ENCODE measurements at regions not wholly inside any gene's neighbourhood (a gene's known extent, or its start where the extent isn't known, plus 50 kb on each side); places are given as distances from the start of the nearest gene placed in this dataset.
A peak's percentile ranks its signal among the peaks of the same experiment; 100 is the strongest.

DNA sequence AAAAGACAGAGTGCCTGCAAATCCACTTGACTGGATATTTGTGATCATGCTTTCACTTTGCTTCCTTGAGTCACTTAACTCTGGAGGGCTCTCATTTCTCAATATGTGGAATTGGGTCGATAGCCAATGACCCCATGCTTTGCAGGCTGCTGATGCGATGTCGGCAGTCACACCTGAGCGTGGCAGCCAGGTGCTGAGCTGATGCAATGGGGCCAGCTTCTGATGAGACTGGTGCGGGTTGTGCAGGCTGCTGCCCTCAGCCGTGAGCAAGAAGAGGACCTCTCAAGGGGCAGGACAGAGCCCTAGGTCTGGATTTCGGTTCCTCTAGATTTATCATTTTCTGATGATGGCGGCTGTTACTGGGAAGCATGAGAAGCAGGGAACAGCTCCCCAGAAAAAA is 334.1 kb downstream of the TEX29 start:
- H3K27me3 ChIP-seq: no peaks in the 10 kb centered on the region
- H3K4me1 ChIP-seq: no peaks in the 10 kb centered on the region
- DNase-seq (ENCODE audit: low spot score): no peak
- H3K27ac ChIP-seq: no peak overlapping the region
- H3K4me3 ChIP-seq: no peak overlapping the region
- no peaks in the 10 kb centered on the region for H3K9me3 ChIP-seq
- no peak for TF ChIP-seq CTCF (IDR thresholded peaks at IDR 0.05)
- H3K36me3 ChIP-seq: no peaks in the 10 kb centered on the region

GRCh38 chr13:111656439-111656838 is 336.0 kb downstream of the TEX29 start:
- DNase-seq (ENCODE audit: low spot score): no peak
- Histone ChIP-seq H3K36me3 (no peaks in the 10 kb centered on the region), H3K4me3 (no peak overlapping the region), H3K27ac (no peak overlapping the region), H3K9me3 (no peaks in the 10 kb centered on the region), H3K4me1 (no peaks in the 10 kb centered on the region), H3K27me3 (no peaks in the 10 kb centered on the region)
- no peak for TF ChIP-seq CTCF (IDR thresholded peaks at IDR 0.05)

- H3K9me3 ChIP-seq: no peaks in the 10 kb centered on the region
- no peaks in the 10 kb centered on the region for H3K27me3 ChIP-seq
Observed at GRCh38 chr13:111657013-111657412, 336.6 kb downstream of the TEX29 start.

DNA sequence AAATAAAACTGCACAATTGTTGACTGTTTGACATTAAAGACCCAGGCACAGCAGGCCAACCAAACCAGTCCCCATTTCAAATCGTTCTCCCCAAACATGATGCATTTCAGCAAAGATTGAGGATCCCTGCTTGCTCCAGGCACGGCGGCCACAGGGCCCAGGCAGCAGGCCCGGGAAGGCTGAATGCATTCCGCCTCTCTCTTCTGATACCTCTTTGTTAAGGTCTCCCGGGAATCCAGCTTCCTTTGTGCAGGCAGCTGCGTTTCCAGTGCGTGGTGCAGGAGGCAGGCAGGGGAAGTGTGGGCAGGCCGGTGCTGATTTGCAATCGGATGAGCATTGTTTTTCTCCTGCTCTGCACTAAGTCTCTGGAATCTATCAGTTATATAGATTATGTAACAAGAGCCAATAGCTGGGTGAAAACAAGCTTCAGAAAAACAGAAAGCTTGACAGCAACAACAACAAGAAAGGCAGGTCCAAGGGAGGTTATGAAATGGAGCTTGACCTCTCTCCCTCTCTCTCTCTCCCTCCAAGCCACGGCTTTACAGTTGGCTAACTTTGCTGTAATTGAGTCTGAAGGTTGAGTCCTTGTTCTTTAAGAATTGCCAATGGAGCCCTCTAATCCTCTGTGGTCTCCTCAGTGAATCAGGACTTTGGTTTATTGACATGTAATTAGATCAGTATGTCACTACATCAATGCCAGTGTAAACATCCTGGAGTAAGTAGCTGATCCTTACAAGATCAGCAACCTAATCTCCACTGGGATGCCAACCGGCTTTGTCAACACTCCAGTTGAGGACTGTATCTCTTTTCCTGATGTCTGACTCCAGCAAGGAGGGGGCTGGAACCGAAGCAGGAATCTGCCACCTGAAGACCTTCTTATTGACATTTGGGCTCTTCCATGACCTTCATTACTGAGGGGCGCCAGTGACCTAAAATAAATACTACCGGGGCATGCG is 338.0 kb downstream of the TEX29 start:
- Histone ChIP-seq H3K27me3 (no peaks in the 10 kb centered on the region), H3K36me3 (no peaks in the 10 kb centered on the region), H3K9me3 (no peaks in the 10 kb centered on the region), H3K4me3 (no peak overlapping the region), H3K4me1 (no peaks in the 10 kb centered on the region), H3K27ac (no peak overlapping the region)
- DNase-seq (ENCODE audit: low spot score): peak; percentile 57
- no peak for TF ChIP-seq CTCF (IDR thresholded peaks at IDR 0.05)

More at GRCh38 chr13:111657013-111657412, 336.6 kb downstream of the TEX29 start:
- TF ChIP-seq CTCF (IDR thresholded peaks at IDR 0.05): no peak
- no peaks in the 10 kb centered on the region for H3K4me1 ChIP-seq
- no peak overlapping the region for H3K4me3 ChIP-seq
- no peak for DNase-seq (ENCODE audit: low spot score)
- H3K27ac ChIP-seq: no peak overlapping the region
- no peaks in the 10 kb centered on the region for H3K36me3 ChIP-seq

- H3K36me3 ChIP-seq: no peaks in the 10 kb centered on the region
- H3K27ac ChIP-seq: no peak overlapping the region
- no peaks in the 10 kb centered on the region for H3K27me3 ChIP-seq
- H3K4me1 ChIP-seq: no peaks in the 10 kb centered on the region
- H3K9me3 ChIP-seq: no peaks in the 10 kb centered on the region
- H3K4me3 ChIP-seq: no peak overlapping the region
- TF ChIP-seq CTCF (IDR thresholded peaks at IDR 0.05): no peak
- DNase-seq (ENCODE audit: low spot score): no peak
Observed at GRCh38 chr13:111659219-111659775, 338.9 kb downstream of the TEX29 start.
